NCI-H1417 (cell line): ENCODE measurements at regions not wholly inside any gene's neighbourhood (a gene's known extent, or its start where the extent isn't known, plus 50 kb on each side); places are given as distances from the start of the nearest gene placed in this dataset.

Source experiments
- DNase-seq, 3 experiments: peaks; one replicate each; lab custom pipeline; 2025; lab: John Stamatoyannopoulos, UW

- DNase-seq, result no peak
Observed at GRCh38 chr11:26035696-26036095, 296.2 kb upstream of the ANO3 start.

- no peak for DNase-seq
Observed at GRCh38 chr11:26037716-26038115, 294.2 kb upstream of the ANO3 start.

GRCh38 chr11:26040339-26040738 lies 291.6 kb upstream of the ANO3 start:
- DNase-seq, result no peak

- no peak for DNase-seq
Observed at GRCh38 chr11:26042113-26042512, 289.8 kb upstream of the ANO3 start.

- DNase-seq, result no peak
Observed at GRCh38 chr11:26043665-26044064, 288.3 kb upstream of the ANO3 start.

- DNase-seq, result no peak
Observed at GRCh38 chr11:26044389-26044788, 287.5 kb upstream of the ANO3 start.

GRCh38 chr11:26045082-26045481 lies 286.8 kb upstream of the ANO3 start:
- DNase-seq, result no peak

GRCh38 chr11:26048271-26048670 lies 283.7 kb upstream of the ANO3 start:
- DNase-seq, result no peak

GRCh38 chr11:26053966-26054365 lies 278.0 kb upstream of the ANO3 start:
- DNase-seq, result no peak

GRCh38 chr11:26062660-26063059 lies 269.3 kb upstream of the ANO3 start:
- no peak for DNase-seq

GRCh38 chr11:26063915-26064314 lies 268.0 kb upstream of the ANO3 start:
- DNase-seq, result no peak

GRCh38 chr11:26065944-26066343 lies 266.0 kb upstream of the ANO3 start:
- DNase-seq, result no peak

GRCh38 chr11:26070714-26071380 lies 261.1 kb upstream of the ANO3 start:
- DNase-seq, result peak; percentile 27 to 99 (median 72)

GRCh38 chr11:26072614-26073153 lies 259.2 kb upstream of the ANO3 start:
- peak in 2 of 3 experiments; percentile 27 to 84 for DNase-seq

- DNase-seq, result peak in 1 of 3 experiments; percentile 37
Observed at GRCh38 chr11:26073646-26074045, 258.3 kb upstream of the ANO3 start.

- no peak for DNase-seq
Observed at GRCh38 chr11:26076233-26076990, 255.5 kb upstream of the ANO3 start.

GRCh38 chr11:26078231-26078821 lies 253.6 kb upstream of the ANO3 start:
- peak in 1 of 3 experiments; percentile 67 for DNase-seq

- no peak for DNase-seq
Observed at GRCh38 chr11:26084313-26084712, 247.6 kb upstream of the ANO3 start.

GRCh38 chr11:26086028-26086427 lies 245.9 kb upstream of the ANO3 start:
- DNase-seq, result peak; percentile 14 to 97 (median 80)

GRCh38 chr11:26087120-26087935 lies 244.6 kb upstream of the ANO3 start:
- DNase-seq, result peak in 1 of 3 experiments; percentile 24

GRCh38 chr11:26088391-26088790 lies 243.5 kb upstream of the ANO3 start:
- no peak for DNase-seq

- DNase-seq, result no peak
Observed at GRCh38 chr11:26090651-26091050, 241.3 kb upstream of the ANO3 start.
